Activated CD4-positive, alpha-beta T cell treated with anti-CD3 and anti-CD28 coated beads for 1 hour (primary cell): ENCODE measurements at regions not wholly inside any gene's neighbourhood (a gene's known extent, or its start where the extent isn't known, plus 50 kb on each side); places are given as distances from the start of the nearest gene placed in this dataset.
A peak's percentile ranks its signal among the peaks of the same experiment; 100 is the strongest.
"Not testable (repeated sequence)": the region's sequence is repeated elsewhere in the genome, so short reads cannot be mapped to it uniquely, and the experiment has no call there.

Source experiments
- DNase-seq: peaks from one replicate; pipeline ENCODE4 v3.0.0-alpha.2; 2020

DNA sequence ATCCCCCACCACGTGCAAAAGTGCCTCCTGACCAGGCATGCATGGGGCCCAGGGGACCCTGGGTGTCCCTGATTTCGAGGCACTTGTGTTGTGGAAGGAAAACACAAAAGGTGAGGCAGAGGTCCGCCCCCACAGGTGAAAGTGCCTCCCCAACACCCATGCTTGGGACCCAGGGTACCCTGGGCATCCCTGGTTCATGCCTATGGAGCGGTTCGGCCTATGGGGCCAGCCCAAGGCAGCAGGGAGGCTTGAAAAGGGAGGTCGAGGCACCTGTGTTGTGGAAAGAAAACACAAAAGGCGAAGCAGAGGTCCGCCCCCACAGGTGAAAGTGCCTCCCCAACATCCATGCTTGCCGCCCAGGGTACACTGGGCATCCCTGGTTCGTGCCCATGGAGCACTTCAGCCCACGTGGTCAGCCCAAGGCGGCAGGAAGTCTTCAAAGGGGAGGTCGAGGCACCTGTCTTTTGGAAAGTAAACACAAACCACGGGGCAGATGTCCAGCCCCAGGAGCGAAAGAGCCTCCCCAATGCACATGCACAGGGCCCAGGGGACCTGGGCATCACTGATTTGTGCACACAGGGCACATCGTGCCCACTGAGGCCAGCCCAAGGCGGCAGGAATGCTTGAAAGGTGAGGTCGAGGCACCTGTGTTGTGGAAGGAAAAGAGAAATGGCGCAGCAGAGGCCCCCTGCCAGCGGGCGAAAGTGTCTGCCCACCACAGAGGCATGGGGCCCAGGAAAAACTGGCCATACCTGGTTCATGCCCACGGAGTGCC lies 375.5 kb downstream of the ALG10 start:
- DNase-seq, result peak; percentile 0

DNA sequence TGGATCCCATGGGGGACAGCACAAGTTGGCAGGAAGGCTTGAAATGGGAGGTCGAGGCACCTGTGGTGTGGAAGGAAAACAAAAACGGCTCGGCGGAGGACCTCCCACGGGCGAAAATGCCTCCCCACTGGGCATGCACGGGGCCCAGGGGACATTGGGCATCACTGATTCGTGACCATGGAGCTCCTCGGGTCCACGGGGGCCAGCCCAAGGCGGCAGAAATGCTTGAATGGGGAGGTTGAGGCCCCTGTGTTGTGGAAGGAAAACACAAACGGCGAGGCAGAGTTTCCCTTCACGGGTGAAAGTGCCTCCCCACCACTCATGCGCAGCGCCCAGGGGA lies 376.0 kb downstream of the ALG10 start:
- peak; percentile 4 for DNase-seq

DNA sequence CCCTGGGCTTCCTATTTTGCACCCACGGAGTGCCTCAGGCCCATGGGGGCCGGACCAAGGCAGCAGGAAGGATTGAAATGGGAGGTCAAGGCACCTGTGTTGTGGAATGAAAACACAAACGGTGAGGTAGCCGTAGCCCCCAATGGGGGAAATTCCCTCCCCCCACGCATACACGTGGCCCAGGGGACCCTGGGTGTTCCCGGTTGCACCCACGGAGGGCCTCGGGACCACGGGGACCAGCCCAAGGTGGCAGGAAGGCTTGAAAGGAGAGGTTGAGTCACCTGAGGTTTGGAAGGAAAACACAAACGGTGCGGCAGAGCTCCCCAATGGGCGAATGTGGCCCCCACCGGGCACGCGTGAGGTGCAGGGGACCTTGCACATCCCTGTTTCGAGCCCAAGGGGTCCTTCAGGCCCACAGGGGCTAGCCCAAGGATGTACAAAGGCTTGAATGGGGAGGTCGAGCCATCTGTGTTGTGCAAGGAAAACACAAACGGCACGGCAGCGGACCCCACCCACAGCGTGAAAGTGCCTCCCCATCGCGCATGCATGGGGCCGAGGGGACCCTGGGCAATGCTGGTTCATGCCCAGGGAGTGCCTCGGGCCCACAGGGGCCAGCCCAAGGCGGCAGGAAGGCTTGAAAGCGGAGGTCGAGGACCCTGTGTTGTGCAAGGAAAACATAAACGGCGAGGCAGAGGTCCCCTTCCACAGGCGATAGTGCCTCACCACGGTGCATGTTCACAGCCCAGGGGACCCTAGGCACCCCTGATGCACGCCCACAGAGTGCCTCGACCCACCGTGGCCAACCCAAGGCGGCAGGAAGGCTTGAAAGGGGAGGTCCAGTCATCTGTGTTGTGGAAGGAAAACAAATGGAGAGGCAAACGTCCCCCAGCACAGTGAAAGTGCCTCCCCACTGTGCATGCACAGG lies 376.7 kb downstream of the ALG10 start:
- DNase-seq, result peak; percentile 5

DNA sequence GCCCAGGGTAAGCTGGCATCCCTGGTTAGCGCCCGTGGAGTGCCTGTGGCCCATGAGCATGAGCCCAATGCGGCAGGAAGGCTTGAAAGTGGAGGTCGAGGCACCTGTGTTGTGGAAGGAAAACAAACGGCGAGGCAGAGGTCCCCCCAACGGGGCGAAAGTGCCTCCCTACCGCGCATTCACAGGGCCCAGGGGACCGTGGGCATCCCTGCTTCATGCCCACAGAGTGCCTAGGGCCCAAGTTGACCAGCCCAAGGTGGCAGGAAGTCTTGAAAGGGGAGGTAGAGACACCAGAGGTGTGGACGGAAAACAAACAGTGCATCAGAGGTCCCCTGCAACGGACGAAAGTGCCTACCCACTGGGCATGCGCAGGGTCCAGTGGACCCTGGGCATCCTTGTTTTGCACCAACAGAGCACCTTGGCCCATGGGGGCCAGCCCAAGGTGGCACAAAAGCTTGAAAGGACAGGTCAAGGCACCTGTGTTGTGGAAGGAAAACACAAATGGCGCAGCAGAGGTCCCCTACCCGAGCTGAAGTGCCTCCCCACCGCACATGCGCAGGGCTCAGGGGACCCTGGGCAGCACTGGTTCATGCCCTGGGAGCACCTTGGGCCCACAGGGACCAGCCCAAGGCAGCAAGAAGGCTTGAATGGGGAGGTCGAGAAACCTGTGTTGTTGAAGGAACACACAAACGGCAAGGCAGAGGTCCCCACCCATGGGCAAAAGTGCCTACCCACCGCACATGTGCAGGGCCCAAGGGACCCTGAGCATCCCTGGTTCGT lies 377.5 kb downstream of the ALG10 start:
- peak; percentile 3 for DNase-seq

DNA sequence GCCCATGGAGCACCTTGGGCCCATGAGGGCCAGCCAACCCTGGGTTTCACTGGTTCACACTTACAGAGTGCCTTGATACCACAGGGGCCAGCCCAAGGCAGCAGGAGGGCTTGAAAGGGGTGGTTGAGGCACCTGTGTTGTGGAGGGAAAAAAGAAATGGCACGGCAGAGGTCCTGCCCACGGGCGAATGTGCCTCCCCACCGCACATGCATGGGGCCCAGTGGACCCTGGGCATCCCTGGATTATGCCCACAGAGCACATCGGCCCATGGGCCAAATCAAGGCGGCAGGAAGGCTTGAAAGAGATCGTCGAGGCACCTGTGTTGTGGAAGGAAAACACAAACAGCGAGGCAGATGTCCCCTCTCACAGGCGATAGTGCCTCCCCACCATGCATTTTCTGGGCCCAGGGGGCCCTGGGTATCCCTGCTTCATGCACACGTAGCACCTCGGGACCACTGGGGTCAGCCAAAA lies 378.1 kb downstream of the ALG10 start:
- DNase-seq, result no peak

DNA sequence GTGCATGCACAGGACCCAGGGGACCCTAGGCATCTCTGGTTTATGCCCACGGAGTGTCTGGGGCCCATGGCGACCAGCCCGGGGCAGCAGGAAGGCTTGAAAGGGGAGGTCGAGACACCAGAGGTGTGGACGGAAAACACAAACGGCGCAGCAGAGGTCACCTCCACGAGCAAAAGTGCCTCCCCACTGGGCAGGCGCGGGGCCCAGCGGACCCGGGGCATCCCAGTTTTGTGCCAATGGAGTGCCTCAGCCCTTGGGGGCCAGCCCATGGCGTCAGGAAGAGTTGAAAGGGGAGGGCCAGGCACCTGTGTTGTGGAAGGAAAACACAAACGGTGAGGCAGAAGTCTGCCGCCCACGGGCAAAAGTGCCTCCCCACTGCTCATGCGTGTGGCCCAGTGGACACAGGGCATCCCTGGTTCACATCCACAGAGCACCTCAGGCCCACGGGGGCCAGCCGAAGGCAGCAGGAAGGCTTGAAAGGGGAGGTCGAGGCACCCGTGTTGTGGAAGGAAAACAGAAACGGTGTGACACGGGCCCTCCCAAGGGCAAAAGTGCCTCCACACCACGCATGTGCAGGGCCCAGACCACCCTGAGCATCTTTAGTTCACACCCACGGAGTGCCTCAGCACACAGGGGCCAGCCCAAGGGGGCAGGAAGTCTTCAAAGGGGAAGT lies 378.8 kb downstream of the ALG10 start:
- DNase-seq, result peak; percentile 1

DNA sequence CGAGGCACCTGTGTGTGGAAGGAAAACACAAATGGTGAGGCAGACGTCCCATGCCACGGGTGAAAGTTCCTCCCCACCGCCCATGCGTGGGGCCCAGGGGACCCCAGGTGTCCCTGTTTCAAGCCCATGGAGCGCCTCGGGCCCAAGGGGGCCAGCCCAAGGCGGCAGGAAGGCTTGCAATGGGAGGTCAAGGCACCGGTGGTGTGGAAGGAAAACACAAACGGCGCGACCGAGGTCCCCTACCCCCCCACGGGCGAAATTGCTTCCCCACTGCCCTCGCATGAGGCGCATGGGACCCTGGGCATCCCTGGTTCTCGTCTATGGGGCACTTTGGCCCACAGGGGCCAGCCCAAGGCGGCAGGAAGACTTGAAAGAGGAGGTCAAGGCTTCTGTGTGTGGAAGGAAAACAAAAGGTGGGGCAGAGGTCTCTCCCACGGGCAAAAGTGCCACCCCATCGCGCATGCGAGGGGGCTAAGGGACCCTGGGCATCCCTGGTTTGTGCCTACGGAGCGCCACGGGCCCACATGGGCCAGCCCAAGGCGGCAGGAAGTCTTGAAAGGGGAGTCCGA lies 379.4 kb downstream of the ALG10 start:
- peak; percentile 1 for DNase-seq

DNA sequence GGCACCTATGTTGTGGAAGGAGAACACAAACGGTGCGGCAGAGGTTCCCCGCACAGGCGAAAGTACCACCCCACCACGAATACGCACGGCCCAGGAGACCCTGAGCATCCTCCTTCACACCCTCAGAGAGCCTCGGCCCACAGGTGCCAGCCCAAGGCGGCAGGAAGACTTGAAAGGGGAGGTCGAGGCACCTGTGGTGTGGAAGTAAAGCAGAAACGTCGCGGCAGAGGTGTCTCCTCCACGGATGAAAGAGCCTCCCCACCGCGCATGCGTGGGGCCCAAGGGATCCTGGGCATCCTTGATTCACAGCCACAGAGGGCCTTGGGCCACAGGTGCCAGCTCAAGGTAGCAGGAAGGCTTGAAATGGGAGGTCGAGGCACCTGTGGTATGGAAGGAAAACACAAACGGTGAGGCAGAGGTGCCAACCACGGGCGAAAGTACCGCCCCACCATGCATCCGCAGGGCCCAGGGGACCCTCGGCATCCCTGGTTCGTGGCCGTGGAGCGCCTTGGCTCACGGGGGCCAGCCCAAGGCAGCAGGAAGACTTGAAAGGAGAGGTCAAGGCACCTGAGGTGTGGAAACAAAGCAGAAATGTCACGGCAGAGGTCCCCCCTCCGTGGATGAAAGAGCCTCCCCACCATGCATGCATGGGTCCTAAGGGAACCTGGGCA lies 380.1 kb downstream of the ALG10 start:
- DNase-seq, result peak; percentile 3

DNA sequence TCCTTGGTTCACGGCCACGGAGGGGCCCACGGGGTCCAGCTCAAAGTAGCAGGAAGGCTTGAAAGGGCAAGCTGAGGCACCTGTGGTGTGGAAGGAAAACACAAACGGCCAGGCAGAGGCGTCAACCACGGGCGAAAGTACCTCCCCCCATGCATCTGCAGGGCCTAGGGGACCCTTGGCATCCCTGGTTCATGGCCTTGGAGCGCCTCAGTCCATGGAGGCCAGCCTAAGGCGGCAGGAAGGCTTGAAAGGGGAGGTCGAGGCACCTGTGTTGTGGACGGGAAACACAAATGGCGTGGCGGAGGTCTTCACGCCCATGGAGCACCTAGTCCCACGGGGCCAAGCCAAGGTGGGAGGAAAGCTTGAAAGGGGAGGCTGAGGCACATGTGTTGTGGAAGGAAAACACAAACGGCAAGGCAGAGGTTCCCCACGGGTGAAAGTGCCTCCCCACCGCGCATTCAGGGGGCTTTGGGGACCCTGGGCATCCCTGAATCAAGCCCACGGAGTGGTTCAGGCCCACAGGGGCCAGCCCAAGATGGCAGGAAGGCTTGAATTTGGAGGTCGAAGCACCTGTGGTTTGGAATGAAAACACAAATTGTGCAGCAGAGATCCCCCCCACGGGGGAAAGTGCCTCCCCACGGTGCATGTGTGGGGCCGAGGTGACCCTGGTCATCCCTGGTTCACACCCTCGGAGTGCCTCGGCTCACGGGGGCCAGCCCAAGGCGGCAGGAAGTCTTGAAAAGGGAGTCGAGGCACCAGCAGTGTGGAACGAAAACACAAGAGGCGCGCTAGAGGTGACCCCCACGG lies 380.8 kb downstream of the ALG10 start:
- peak; percentile 4 for DNase-seq

DNA sequence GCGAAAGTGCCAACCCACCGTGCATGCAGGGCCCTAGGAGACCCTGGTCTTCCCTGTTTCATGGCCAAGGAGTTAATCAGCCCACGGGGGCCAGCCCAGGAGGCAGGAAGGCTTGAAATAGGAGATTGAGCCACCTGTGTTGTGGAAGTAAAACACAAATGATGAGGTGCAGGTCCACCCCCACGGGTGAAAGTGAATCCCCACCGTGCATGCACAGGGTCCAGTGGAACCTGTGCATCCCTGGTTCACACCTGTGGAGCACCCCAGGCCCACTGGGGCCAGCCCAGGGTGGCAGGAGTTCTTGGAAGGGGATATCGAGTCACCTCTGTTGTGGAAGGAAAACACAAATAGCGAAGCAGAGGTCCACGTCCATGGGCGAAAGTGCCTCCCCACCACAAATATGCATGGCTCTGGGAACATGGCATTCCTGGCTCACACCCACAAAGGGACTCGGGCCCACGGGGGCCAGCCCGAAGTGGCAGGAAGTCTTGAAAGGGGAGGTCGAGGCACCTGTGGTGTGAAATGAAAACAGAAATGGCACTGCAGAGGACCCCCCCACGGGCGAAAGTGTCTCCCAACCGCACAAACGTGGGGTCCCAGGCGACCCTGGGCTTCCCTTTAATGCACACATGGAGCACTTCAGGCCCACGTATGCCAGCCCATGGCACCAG lies 381.5 kb downstream of the ALG10 start:
- peak; percentile 2 for DNase-seq

DNA sequence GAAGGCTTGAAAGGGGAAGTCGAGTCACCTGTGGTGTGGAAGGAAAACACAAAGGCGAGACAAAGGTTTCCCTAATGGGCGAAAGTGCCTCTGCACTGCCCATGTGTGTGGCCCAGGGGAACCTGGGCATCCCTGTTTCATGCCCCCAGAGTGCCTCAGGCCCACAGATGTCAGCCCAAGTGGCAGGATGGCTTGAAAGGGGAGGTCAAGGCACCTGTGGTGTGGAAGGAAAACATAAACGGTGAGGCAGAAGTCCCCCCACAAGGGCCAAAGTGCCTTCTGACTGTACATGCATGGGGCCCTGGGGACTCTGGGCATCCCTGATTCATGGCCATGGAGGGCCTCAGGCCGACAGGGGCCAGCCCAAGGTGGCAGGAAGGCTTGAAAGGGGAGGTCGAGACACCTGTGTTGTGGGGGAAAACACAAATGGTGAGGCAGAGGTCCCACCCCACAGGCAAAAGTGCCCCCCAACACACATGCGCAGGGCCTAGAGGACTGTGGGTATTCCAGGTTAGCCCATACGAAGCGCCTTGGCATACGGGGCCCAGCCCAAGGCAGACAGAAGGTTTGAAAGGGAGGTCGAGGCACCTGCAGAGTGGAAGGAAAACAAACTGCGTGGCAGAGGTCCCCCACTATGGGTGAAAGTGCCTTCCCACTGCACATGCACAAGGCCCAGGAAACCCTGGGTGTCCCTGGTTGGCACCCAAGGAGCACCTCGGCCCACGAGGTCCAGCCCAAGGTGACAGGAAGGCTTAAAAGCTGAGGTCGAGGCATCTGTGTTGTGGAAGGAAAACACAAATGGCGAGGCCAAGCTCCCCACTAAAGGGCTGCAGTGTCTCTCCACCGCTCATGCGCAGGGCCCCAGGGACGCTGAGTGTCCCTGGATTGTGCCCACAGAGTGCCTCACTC lies 382.3 kb downstream of the ALG10 start:
- peak; percentile 6 for DNase-seq

DNA sequence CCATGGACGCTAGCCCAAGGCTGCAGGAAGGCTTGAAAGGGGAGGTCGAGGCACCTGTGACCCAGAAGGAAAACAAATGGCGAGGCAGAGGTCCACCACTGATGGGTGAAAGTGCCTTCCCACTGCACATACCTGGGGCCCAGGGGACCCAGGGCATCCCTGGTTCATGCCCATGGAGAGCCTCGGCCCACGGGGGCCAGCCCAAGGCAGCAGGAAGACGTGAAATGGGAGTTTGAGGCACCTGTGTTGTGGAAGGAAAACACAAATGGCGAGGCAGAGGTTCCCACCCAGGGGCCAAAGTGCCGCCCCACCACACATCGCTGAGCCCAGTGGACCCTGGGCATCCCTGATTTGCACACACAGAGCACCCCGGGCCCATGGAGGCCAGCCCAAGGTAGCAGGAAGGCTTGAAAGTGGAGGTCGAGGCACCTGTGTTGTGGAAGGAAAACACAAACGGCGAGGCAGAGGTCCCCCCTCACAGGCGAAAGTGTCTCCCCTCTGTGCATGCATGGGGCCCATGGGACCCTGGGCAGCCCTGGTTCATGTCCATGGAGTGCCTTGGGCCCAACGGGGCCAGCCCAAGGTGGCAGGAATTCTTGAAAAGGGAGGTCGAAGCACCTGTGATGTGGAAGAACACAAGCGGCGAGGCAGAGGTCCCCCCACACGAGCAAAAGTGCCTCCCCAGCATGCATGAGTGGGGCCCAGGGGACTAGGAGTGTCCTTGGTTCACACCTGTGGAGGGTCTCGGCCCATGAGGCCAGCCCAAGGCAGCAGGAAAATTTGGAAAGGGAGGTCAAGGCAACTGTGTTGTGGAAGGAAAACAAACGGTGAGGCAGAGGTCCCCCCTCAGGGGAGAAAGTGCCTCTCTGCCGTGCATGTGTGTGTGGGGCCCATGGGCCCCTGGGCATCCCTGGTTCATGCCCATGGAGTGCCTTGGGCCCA lies 383.3 kb downstream of the ALG10 start:
- peak; percentile 4 for DNase-seq

DNA sequence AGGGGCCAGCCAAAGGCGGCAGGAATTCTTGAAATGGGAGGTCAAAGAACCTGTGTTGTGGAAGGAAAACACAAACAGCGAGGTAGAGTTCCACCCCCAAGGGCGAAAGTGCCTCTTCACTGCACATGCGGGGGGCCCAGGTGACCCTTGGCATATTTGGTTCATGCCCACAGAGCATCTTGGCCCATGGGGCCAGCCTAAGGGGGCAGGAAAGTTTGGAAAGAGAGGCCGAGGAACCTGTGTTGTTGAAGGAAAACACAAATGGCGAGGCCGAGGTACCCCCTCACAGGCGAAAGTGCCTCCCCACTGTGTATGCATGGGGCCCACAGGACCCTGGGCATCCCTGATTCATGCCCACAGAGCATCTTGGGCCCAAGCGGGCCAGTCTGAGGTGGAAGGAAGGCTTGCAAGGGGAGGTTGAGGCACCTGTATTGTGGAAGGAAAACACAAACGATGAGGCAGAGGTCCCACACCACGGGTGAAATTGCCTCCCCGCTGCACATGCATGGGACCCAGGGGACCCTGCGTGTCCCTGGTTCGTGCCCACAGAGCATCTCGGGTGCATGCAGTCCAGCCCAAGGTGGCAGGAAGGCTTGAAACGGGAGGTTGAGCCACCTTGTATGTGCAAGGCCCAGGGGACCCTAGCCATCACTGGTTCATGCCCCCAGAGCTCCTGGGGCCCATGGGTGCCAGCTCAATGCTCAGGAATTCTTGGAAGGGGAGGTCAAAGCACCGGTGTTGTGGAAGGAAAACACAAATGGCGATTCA lies 384.1 kb downstream of the ALG10 start:
- DNase-seq, result peak; percentile 3

DNA sequence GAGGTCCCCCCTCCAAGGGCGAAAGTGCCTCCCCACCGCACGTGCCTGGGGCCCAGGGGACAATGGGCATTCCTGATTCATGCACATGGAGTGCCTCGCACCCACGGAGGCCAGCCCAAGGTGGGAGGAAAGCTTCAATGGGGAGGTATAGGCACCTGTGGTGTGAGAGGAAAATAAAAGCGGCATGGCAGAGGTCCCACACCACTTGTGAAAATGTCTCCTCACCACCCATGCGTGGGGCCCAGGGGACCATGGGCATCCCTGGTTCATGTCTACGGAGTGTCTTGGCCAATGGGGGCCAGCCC lies 384.7 kb downstream of the ALG10 start:
- DNase-seq, result peak; percentile 5

DNA sequence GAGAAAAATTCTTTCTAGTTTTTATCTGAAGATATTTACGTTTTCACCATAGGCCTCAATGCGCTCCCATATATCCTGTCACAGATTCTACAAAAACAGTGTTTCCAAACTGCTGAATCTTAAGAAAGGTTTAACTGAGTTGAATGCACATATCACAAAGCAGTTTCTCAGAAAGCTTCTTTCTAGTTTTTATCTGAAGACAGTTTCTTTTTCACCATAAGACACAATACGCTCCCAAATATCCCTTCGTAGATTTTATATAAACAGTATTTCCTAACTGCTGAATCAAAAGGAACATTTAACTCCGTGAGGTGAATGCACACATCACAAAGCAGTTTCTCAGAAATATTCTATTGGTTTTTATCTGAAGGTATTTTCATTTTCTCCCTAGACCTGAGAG lies 385.5 kb downstream of the ALG10 start:
- DNase-seq, result no peak

DNA sequence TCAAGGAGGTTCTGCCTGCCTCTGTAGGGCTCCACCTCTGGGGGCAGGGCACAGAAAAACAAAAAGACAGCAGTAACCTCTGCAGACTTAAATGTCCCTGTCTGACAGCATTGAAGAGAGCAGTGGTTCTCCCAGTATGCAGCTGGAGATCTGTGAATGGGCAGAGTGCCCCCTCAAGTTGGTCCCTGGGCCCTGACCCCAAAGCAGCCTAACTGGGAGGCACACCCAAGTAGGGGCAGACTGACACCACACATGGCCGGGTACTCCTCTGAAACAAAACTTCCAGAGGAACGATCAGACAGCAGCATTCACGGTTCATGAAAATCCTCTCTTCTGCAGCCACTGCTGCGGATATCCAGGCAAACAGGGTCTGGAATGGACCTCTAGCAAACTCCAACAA lies 409.2 kb downstream of the ALG10 start:
- not testable (repeated sequence) for DNase-seq
